GM23338 (cell line): ENCODE measurements at regions not wholly inside any gene's neighbourhood (a gene's known extent, or its start where the extent isn't known, plus 50 kb on each side); places are given as distances from the start of the nearest gene placed in this dataset.

Experiments used
- CTCF ChIP-seq, 2 experiments: fragments of 200-600 bp in 1 of 2; sonication (generic) in 1 of 2; conservative IDR thresholded peaks; 2 replicates each; pipeline versions ENCODE4 v1.5.1 to v1.6.1; 2016 to 2017; ENCODE audit warnings: antibody characterized with exemption in 2 of 2, low read depth in 2 of 2, mild to moderate bottlenecking in 2 of 2, moderate library complexity in 1 of 2
- EZH2 ChIP-seq: fragments of 200-600 bp; sonication (generic); IDR thresholded peaks from one replicate; pipeline ENCODE4 v1.8.0; 2017; ENCODE audit warnings: antibody characterized with exemption, mild to moderate bottlenecking, low read depth; ENCODE audit not compliant: unreplicated experiment
- EZH2phosphoT487 ChIP-seq: fragments of 200-600 bp; sonication (generic); IDR thresholded peaks from one replicate; pipeline ENCODE4 v1.8.1; 2018; ENCODE audit warnings: antibody characterized with exemption; ENCODE audit not compliant: unreplicated experiment
- POLR2AphosphoS5 ChIP-seq: IDR thresholded peaks from 2 replicates; pipeline ENCODE4 v1.6.1; 2016; ENCODE audit warnings: antibody characterized with exemption, low read depth
- STAT1 ChIP-seq: IDR thresholded peaks from one replicate; pipeline ENCODE4 v1.6.1; 2016; ENCODE audit warnings: antibody characterized with exemption; ENCODE audit not compliant: unreplicated experiment
- TF ChIP-seq, protein P1 (sequence below): IDR thresholded peaks from one replicate; pipeline ENCODE4 v1.6.1; 2018; ENCODE audit warnings: antibody characterized with exemption; ENCODE audit not compliant: unreplicated experiment

DNA sequence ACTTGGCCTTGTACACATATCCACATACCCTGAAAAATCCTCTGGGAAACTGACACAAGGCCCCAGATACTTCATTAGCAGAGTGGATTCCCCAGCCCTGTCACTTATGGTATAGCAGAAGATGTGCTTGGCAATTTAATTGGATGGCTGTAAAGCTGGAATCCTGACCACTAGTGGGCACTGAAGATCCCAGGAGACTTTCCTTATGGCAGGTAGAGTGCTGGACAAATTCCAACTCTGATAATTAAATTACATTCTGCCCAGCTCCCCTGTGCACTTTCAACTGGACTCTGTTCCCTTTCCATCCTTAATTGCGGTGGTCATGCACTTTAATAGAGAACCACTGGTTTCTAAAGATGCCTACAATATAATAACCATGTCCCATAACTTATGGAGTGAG, 119.8 kb downstream of the DCK start:
- TF ChIP-seq CTCF (conservative IDR thresholded peaks at IDR 0.05; ENCODE audit: low read depth in 2 of 2) (peak; percentile 58 to 71), POLR2AphosphoS5 (no peak), EZH2phosphoT487 (no peak), STAT1 (no peak), EZH2 (no peak)
- TF ChIP-seq, protein P1, sequence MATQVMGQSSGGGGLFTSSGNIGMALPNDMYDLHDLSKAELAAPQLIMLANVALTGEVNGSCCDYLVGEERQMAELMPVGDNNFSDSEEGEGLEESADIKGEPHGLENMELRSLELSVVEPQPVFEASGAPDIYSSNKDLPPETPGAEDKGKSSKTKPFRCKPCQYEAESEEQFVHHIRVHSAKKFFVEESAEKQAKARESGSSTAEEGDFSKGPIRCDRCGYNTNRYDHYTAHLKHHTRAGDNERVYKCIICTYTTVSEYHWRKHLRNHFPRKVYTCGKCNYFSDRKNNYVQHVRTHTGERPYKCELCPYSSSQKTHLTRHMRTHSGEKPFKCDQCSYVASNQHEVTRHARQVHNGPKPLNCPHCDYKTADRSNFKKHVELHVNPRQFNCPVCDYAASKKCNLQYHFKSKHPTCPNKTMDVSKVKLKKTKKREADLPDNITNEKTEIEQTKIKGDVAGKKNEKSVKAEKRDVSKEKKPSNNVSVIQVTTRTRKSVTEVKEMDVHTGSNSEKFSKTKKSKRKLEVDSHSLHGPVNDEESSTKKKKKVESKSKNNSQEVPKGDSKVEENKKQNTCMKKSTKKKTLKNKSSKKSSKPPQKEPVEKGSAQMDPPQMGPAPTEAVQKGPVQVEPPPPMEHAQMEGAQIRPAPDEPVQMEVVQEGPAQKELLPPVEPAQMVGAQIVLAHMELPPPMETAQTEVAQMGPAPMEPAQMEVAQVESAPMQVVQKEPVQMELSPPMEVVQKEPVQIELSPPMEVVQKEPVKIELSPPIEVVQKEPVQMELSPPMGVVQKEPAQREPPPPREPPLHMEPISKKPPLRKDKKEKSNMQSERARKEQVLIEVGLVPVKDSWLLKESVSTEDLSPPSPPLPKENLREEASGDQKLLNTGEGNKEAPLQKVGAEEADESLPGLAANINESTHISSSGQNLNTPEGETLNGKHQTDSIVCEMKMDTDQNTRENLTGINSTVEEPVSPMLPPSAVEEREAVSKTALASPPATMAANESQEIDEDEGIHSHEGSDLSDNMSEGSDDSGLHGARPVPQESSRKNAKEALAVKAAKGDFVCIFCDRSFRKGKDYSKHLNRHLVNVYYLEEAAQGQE = no peak
